IPS-15b (cell line): ENCODE measurements at regions not wholly inside any gene's neighbourhood (a gene's known extent, or its start where the extent isn't known, plus 50 kb on each side); places are given as distances from the start of the nearest gene placed in this dataset.
"Not testable (repeated sequence)": the region's sequence is repeated elsewhere in the genome, so short reads cannot be mapped to it uniquely, and the experiment has no call there.

Source experiments
- H3K27me3 ChIP-seq: one replicate; pipeline ENCODE4 v1.6.1; 2013; ENCODE audit warnings: low read length; ENCODE audit not compliant: control insufficient read depth, insufficient read depth
- H3K36me3 ChIP-seq: one replicate; pipeline ENCODE4 v1.6.1; 2013; ENCODE audit warnings: low read length; ENCODE audit not compliant: control insufficient read depth, insufficient read depth
- H3K4me1 ChIP-seq: one replicate; pipeline ENCODE4 v1.6.1; 2013; ENCODE audit warnings: mild to moderate bottlenecking, low read length; ENCODE audit not compliant: control insufficient read depth, insufficient read depth
- H3K4me3 ChIP-seq: one replicate; pipeline ENCODE4 v1.5.1; 2013; ENCODE audit warnings: low read depth, low read length
- H3K9ac ChIP-seq: one replicate; pipeline ENCODE4 v1.6.1; 2013; ENCODE audit warnings: low read depth, mild to moderate bottlenecking, low read length
- H3K9me3 ChIP-seq: one replicate; pipeline ENCODE4 v1.6.1; 2013; ENCODE audit warnings: mild to moderate bottlenecking, low read length; ENCODE audit not compliant: control insufficient read depth, insufficient read depth

- no peaks in the 10 kb centered on the region for H3K27me3 ChIP-seq
These were observed 478.9 kb downstream of the SPATA31D1 start for GRCh38 chr9:82467436-82467835.

GRCh38 chr9:82474235-82474634 lies 485.7 kb downstream of the SPATA31D1 start:
- H3K4me1 ChIP-seq = no peaks in the 10 kb centered on the region
- no peak overlapping the region for H3K4me3 ChIP-seq
- no peak overlapping the region for H3K9ac ChIP-seq
- H3K27me3 ChIP-seq = no peaks in the 10 kb centered on the region
- H3K36me3 ChIP-seq = no peaks in the 10 kb centered on the region
- no peaks in the 10 kb centered on the region for H3K9me3 ChIP-seq

More at GRCh38 chr9:82467436-82467835, 478.9 kb downstream of the SPATA31D1 start:
- Histone ChIP-seq H3K4me3 (no peak overlapping the region), H3K36me3 (no peaks in the 10 kb centered on the region), H3K4me1 (no peaks in the 10 kb centered on the region), H3K9ac (no peak overlapping the region), H3K9me3 (no peaks in the 10 kb centered on the region)

GRCh38 chr9:82475584-82476301 lies 487.2 kb downstream of the SPATA31D1 start:
- H3K9ac ChIP-seq = no peak overlapping the region
- H3K9me3 ChIP-seq = no peaks in the 10 kb centered on the region
- no peaks in the 10 kb centered on the region for H3K36me3 ChIP-seq
- no peaks in the 10 kb centered on the region for H3K27me3 ChIP-seq
- H3K4me3 ChIP-seq = no peak overlapping the region
- H3K4me1 ChIP-seq = no peaks in the 10 kb centered on the region

- Histone ChIP-seq H3K9me3 (no peaks in the 10 kb centered on the region), H3K9ac (no peak overlapping the region), H3K4me1 (no peaks in the 10 kb centered on the region), H3K36me3 (no peaks in the 10 kb centered on the region), H3K27me3 (no peaks in the 10 kb centered on the region), H3K4me3 (no peak overlapping the region)
These were observed 492.3 kb downstream of the SPATA31D1 start for GRCh38 chr9:82480921-82481320.

GRCh38 chr9:82487935-82488312 lies 499.4 kb downstream of the SPATA31D1 start:
- Histone ChIP-seq H3K4me1 (no peaks in the 10 kb centered on the region), H3K9me3 (no peaks in the 10 kb centered on the region), H3K36me3 (no peaks in the 10 kb centered on the region), H3K9ac (no peak overlapping the region), H3K4me3 (no peak overlapping the region), H3K27me3 (no peaks in the 10 kb centered on the region)

GRCh38 chr9:82488313-82489200 lies 500.0 kb downstream of the SPATA31D1 start:
- Histone ChIP-seq H3K4me3 (no peak overlapping the region), H3K9me3 (no peaks in the 10 kb centered on the region), H3K27me3 (no peaks in the 10 kb centered on the region), H3K36me3 (no peaks in the 10 kb centered on the region), H3K9ac (no peak overlapping the region), H3K4me1 (no peaks in the 10 kb centered on the region)

GRCh38 chr9:82489201-82489821 lies 500.7 kb downstream of the SPATA31D1 start:
- H3K4me1 ChIP-seq = no peaks in the 10 kb centered on the region
- H3K9me3 ChIP-seq = no peaks in the 10 kb centered on the region
- H3K36me3 ChIP-seq = no peaks in the 10 kb centered on the region
- no peaks in the 10 kb centered on the region for H3K27me3 ChIP-seq
- H3K9ac ChIP-seq = no peak overlapping the region
- no peak overlapping the region for H3K4me3 ChIP-seq

DNA sequence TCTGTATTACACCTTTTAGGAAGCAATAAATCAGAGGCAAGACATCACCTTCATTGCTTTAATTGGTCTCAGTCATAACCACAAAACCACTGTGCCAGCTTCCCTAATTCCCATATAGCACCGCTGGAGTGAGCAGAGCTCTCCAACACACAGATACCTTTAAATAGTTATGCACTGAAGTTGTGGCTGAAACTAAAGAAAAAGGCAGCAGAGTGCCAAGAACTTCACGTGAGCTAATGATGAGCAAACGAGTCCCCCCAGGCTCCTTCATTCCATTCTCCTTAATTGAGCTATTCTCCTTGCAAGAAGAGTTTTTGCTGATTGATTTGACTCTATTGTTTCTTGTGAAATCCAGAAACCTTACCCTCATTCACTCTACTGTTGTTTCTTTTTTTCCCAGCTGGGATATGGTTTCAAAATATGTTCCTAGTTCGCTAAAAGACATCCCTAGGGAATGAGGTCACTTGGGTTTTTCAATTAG lies 501.5 kb downstream of the SPATA31D1 start:
- Histone ChIP-seq H3K4me3 (no peak overlapping the region), H3K4me1 (no peaks in the 10 kb centered on the region), H3K36me3 (no peaks in the 10 kb centered on the region), H3K9ac (no peak overlapping the region), H3K9me3 (no peaks in the 10 kb centered on the region), H3K27me3 (no peaks in the 10 kb centered on the region)

DNA sequence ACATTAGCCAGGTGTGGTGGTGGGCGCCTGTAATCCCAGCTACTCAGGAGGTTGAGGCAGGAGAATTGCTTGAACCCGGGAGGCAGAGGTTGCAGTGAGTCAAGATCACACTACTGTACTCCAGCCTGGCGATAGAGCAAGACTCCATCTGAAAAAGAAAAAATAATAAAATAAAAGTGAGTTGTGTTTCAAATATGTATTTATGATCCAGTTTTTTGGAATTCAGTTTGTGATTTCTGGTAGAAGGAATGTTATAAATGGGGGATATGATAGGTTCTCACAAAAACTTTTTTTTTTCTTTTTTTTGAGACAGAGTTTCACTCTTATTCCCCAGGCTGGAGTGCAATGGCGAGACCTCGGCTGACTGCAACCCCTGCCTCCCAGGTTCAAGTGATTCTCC lies 502.2 kb downstream of the SPATA31D1 start:
- not testable (repeated sequence) for H3K4me3 ChIP-seq

GRCh38 chr9:82491604-82492003 lies 503.0 kb downstream of the SPATA31D1 start:
- Histone ChIP-seq H3K4me1 (no peaks in the 10 kb centered on the region), H3K27me3 (no peaks in the 10 kb centered on the region), H3K4me3 (no peak overlapping the region), H3K9me3 (no peaks in the 10 kb centered on the region), H3K36me3 (no peaks in the 10 kb centered on the region), H3K9ac (no peak overlapping the region)

More for the DNA sequence above, 502.2 kb downstream of the SPATA31D1 start:
- H3K36me3 ChIP-seq, H3K4me1 ChIP-seq, H3K9me3 ChIP-seq, H3K9ac ChIP-seq, H3K27me3 ChIP-seq: not testable (repeated sequence)

GRCh38 chr9:82492274-82492673 lies 503.7 kb downstream of the SPATA31D1 start:
- no peaks in the 10 kb centered on the region for H3K36me3 ChIP-seq
- no peaks in the 10 kb centered on the region for H3K9me3 ChIP-seq
- H3K9ac ChIP-seq = no peak overlapping the region
- no peaks in the 10 kb centered on the region for H3K4me1 ChIP-seq
- no peak overlapping the region for H3K4me3 ChIP-seq
- H3K27me3 ChIP-seq = no peaks in the 10 kb centered on the region
